GM19467 (cell line): ENCODE measurements at regions not wholly inside any gene's neighbourhood (a gene's known extent, or its start where the extent isn't known, plus 50 kb on each side); places are given as distances from the start of the nearest gene placed in this dataset.

ENCODE experiments used
- ATAC-seq: cut with Tn5 transposase; IDR thresholded peaks from one replicate; pipeline ENCODE4 v1.9.1; 2021; ENCODE audit warnings: mild to moderate bottlenecking, moderate library complexity; ENCODE audit not compliant: unreplicated experiment

DNA sequence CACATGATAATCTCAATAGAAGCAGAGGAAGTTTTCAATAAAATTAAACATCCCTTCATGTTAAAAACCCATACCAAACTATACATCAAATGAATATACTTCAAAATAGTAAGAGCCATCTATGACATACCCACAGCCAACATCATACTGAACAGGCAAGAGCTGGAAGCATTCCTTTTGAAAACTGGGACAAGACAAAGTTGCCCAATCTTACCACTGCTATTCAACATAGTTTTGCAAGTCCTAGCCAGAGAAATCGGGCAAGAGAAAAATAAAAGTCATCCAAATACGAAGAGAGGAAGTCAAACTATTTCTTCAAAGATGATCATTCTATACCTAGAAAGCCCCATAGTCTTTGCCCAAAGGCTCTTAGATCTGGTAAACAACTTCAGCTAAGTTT, 454.7 kb upstream of the PRICKLE1 start:
- ATAC-seq: no peak

GRCh38 chr12:43038991-43039390, 449.4 kb upstream of the PRICKLE1 start:
- ATAC-seq: no peak

GRCh38 chr12:43029971-43030370, 440.4 kb upstream of the PRICKLE1 start:
- ATAC-seq: no peak

DNA sequence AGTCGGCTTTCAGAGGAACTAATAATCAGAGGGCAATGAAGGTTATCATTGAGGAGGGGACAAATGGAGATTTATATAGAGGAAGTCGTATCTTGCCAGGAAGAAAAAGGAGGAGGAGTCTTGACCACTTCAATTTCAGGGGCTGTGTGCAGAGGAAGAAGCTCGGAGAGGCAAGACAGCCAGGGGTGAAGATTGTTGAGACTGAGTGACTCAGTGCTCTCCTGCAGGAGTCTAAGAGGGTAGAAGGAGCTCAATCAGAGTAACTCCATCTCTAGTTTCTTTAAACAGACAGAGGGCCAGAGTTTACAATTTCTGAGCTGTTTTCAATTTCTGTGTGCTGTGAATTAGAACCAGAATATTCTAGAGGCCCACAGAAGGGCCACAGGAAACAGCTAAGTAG, 439.3 kb upstream of the PRICKLE1 start:
- ATAC-seq: no peak

- no peak for ATAC-seq
Observed at GRCh38 chr12:43022838-43023237, 433.3 kb upstream of the PRICKLE1 start.

DNA sequence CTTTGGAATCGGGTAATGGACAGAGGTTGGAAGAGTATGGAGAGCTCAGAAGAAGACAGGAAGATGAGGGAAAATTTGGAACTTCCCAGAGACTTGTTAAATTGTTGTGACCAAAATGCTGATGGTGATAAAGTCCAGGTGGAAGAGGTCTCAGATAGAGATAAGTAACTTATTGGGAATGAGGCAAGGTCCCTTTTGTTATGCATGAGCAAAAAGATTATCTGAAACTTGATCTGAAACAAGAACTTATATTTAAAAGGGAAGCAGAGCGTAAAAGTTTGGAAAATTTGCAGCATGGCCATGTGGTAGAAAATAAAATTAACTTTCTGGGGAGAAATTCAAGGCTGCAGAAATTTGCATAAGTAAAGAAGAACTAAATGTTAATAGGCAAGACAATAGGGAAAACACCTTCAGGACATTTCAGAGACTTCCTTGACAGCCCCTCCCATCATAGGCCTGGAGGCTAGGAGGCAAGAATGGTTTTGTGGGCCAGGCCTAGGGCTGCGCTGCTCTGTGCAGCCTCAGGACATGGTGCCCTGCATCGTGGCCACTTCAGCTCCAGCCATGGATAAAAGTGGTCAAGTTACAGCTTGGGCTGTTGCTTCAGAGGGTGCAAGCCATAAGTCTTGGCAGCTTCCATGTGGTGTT, 425.7 kb upstream of the PRICKLE1 start:
- ATAC-seq: no peak

- peak; percentile 89 for ATAC-seq
Observed at GRCh38 chr12:43011383-43011926, 421.9 kb upstream of the PRICKLE1 start.

DNA sequence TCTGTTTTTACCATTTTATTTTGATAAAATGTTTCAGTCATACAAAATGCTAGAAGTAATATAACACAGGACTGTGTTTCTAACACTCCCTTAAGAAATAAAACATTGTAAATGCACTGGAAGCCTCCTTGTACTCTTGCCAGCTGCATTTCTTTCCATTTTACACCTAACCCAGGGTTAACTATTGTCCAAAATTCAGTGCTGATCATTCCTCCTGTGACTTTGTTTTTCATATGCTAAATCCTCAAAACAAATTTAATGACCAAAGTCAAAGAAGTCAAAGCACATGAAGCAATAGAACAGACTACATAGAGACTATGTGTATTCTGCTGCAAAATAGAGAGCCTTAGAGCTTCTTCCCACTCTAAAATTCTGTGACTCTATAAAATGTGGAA, 420.3 kb upstream of the PRICKLE1 start:
- ATAC-seq: no peak

DNA sequence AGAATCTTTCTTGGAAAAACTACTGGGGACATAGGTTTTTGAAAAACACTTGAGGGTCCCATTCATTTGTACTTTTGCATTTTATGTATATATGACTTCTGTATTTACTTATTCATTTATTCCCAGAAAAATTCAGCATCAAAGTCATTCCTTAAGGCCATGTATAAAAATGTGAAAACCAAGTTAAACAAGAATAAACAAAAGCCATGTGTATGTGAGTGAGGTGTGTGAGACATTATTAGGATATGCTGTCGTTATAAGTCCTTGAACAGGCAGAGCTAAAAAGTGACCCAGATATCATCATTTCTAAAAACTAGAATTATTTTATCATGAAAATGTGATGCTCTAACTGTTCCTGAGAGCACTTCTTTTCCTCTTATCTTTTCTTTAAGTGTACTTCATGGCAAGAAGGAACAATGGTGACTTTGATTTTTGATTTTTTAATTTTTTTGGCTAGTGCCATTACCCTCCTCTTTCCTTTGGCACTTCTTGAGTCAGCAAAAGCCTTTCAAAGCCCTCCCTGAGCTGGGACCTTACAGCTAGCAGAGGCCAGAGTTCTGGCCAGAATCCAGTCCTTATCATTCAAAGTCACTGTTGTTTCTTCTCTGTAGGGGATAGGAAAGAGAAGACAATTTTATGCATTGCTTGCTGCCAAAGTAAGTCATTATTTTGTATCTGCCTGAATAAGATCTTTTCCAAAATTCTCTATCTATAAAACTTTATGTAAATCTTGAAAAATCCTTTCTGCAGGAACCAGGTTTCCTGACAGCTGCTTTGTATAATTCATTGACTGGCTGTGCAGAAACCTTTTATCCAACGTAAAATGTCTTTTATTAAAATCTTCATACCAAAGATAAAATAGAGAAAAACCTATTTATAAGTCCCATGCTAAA, 419.7 kb upstream of the PRICKLE1 start:
- no peak for ATAC-seq

DNA sequence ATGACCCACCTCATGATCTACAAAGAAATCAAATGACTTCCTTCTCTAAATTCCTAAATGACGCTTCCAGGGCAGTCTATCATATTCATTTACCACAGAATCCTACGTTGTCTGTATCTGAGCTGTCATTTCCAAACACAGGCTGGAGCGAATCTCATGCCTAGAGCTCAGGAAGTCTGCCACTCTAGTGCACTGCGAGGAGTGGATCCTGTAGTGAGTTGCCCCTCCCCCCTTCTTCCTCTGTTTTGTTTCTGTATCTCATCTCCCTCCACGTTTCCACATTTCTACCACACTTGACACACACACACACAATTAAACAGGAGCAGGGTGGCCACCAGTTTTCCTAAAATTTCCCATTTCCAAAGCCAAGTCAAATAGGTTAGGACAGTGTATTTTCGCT, 415.4 kb upstream of the PRICKLE1 start:
- no peak for ATAC-seq

- no peak for ATAC-seq
Observed at GRCh38 chr12:43004141-43004540, 414.6 kb upstream of the PRICKLE1 start.

- no peak for ATAC-seq
Observed at GRCh38 chr12:42996869-42997431, 407.4 kb upstream of the PRICKLE1 start.

DNA sequence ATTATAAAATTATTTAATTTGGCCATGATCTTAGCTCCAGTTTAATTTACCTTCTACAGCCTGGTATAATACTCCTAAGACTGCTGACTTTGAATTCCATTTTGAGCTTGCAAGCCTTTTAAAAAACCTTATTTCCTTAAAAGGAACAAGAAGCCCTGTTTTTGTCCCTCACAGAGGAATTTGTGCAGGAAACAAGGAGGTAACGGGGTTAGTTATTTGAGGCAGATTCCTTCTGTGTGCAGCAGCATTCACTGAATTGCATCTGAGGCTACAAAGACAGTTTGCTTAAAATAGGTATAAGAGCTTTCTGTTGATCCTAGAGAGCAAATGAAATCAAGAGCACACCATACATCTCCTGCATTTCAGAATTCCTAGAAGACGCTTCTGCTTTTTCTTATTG, 403.3 kb upstream of the PRICKLE1 start:
- no peak for ATAC-seq

DNA sequence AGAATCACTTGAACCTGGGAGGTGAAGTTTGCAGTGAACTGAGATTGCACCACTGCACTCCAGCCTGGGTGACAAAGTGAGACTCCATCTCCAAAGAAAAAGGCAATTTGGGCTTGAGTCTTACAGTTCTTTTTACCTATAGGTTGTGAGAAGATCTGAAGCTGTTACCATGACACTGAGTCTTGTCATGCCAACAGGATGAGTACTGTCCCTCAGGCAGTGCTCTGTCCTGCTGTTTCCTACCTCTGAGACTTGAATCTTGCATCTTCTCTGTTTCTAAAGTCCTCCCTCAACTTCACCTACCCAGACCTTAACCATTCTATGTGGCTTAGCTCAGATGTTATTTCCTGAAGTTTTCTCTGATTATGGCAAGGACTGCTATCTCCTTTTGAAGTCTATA, 400.8 kb upstream of the PRICKLE1 start:
- no peak for ATAC-seq

DNA sequence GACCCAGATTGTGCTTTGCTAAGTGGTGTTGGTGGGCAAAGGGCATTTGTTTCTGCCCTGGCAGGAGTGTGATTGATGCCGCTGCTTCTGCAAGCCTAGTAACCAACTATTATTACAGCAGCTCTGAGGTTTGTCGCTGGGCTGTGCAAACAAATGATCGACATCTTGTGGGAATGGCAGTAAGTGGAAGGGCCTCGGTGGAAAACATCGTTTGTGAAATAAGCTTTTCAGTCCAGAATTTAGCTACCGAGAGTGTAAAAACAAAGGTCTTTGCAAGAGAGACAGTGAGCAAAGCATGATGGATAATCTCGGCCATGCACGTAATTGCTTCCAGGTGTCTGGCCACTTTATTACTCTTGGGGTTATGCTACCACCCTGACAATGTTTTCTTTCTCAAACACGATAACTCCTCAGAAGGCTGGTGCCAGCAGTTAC, 397.7 kb upstream of the PRICKLE1 start:
- no peak for ATAC-seq

- no peak for ATAC-seq
Observed at GRCh38 chr12:42985506-42985905, 396.0 kb upstream of the PRICKLE1 start.

DNA sequence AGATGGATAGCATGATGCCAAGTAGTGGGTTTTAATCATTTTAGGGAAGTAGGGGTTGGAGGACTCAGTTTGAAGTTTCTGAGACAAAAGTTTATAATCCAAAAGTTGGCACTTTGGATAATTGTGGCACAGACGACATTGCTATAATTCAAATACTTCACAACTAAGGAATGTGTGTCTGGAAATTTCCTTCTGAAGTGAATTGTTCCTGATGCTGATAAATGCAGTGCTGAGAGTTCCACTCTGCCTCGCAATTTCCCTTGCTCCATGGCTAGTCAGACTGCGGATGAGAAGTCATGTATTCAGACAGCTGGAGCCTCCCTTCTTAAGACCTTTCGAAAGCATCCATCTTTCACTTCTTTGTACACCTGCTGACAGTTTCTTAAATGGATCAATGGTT, 393.3 kb upstream of the PRICKLE1 start:
- no peak for ATAC-seq

GRCh38 chr12:42981379-42981778, 391.8 kb upstream of the PRICKLE1 start:
- no peak for ATAC-seq

GRCh38 chr12:42980441-42980840, 390.9 kb upstream of the PRICKLE1 start:
- ATAC-seq: no peak

DNA sequence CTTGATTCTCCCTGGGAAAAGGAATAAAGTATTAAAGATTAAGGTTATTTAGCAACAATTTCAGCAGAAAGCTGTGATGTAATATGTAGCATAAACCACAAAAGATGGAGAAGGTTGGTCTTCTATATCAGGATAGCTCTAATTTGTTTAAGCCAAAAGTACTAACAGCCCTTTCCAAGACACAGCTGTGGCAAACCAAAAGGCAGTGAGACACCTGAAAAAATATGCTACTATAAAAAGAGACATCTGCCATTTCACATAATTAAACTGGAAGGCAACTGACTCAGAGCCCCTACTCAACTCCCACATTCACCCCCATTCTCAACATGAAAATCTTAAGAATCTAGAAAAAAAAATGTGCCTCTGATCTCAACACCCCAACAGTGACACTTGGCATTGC, 390.2 kb upstream of the PRICKLE1 start:
- ATAC-seq: no peak

- ATAC-seq: no peak
Observed at GRCh38 chr12:42978708-42979107, 389.2 kb upstream of the PRICKLE1 start.
